H1 (cell line): ENCODE measurements at regions not wholly inside any gene's neighbourhood (a gene's known extent, or its start where the extent isn't known, plus 50 kb on each side); places are given as distances from the start of the nearest gene placed in this dataset.

Source experiments
- CTCF ChIA-PET: fragments of 300-600 bp; sonication (Branson Sonifier 250); formaldehyde crosslinking; loops from one replicate; lab custom pipeline; 2021; ENCODE audit not compliant: partially characterized antibody; lab: Charles Lee
- POLR2A ChIA-PET: fragments of 300-600 bp; sonication (Branson Sonifier 250); formaldehyde crosslinking; loops from one replicate; lab custom pipeline; 2021; ENCODE audit warnings: inconsistent platforms; ENCODE audit not compliant: partially characterized antibody; lab: Charles Lee
- DNase-seq, 2 experiments: peaks; one replicate each; pipeline versions ENCODE4 v3.0.0 to v3.0.0-alpha.2; 2010 to 2022; ENCODE audit warnings: low spot score in 2 of 2, low read depth in 1 of 2, mixed read lengths in 1 of 2
- FAIRE-seq: peaks from 2 replicates; lab custom pipeline; 2011; peaks lifted over from hg19 to GRCh38; lab: Jason Lieb, UNC
- H2AFZ ChIP-seq: 2 replicates; pipeline ENCODE4 v1.8.1; 2012; ENCODE audit warnings: low read length, inconsistent platforms
- H2AK5ac ChIP-seq: 2 replicates; pipeline ENCODE4 v1.6.1; 2013; ENCODE audit warnings: low read depth, low read length
- H2BK120ac ChIP-seq: replicated peaks from 2 replicates; pipeline ENCODE3; 2013; ENCODE audit warnings: low read depth, low read length, inconsistent platforms
- H2BK12ac ChIP-seq: 2 replicates; pipeline ENCODE4 v1.6.1; 2013; ENCODE audit warnings: low read depth, low read length
- H2BK15ac ChIP-seq: 2 replicates; pipeline ENCODE4 v1.6.1; 2013; ENCODE audit warnings: low read length
- H2BK20ac ChIP-seq: 2 replicates; pipeline ENCODE4 v1.6.1; 2013; ENCODE audit warnings: low read length
- H2BK5ac ChIP-seq: 2 replicates; pipeline ENCODE4 v1.6.1; 2013; ENCODE audit warnings: low read depth, low read length
- H3K14ac ChIP-seq: 2 replicates; pipeline ENCODE4 v1.6.1; 2013; ENCODE audit warnings: inconsistent platforms; ENCODE audit not compliant: insufficient read length
- H3K18ac ChIP-seq: 2 replicates; pipeline ENCODE4 v1.6.1; 2013; ENCODE audit warnings: low read length; ENCODE audit errors: extremely low read depth
- H3K23ac ChIP-seq: 2 replicates; pipeline ENCODE4 v1.6.1; 2013; ENCODE audit warnings: inconsistent platforms; ENCODE audit not compliant: insufficient read length
- H3K23me2 ChIP-seq: 2 replicates; pipeline ENCODE4 v1.6.1; 2013; ENCODE audit warnings: low read depth, low read length
- H3K27ac ChIP-seq: 2 replicates; pipeline ENCODE4 v1.6.1; 2011; ENCODE audit warnings: low read depth, low read length, inconsistent platforms
- H3K27me3 ChIP-seq, 4 experiments: replicated peaks in 1 of 4; 1 replicate in 1 of 4; 2 replicates in 3 of 4; pipeline versions ENCODE4 v1.6.1 to v1.8.1; 2011 to 2013; ENCODE audit warnings: low read length in 3 of 4, mild to moderate bottlenecking in 3 of 4, inconsistent platforms in 2 of 4, mixed read lengths in 2 of 4, moderate library complexity in 1 of 4; ENCODE audit not compliant: control insufficient read depth in 3 of 4, insufficient read depth in 3 of 4; ENCODE audit errors: extremely low read depth in 1 of 4
- H3K36me3 ChIP-seq, 4 experiments: 2 replicates each; pipeline versions ENCODE4 v1.6.1 to v1.8.1; 2011 to 2013; ENCODE audit warnings: mild to moderate bottlenecking in 4 of 4, low read length in 3 of 4, moderate library complexity in 2 of 4, control low read depth in 1 of 4, inconsistent platforms in 1 of 4; ENCODE audit not compliant: insufficient read depth in 4 of 4, control insufficient read depth in 2 of 4
- H3K4ac ChIP-seq: replicated peaks from 2 replicates; pipeline ENCODE3; 2013; ENCODE audit warnings: low read length, low read depth, mixed read lengths, inconsistent platforms; ENCODE audit not compliant: insufficient read length
- H3K4me1 ChIP-seq, 4 experiments: replicated peaks in 1 of 4; 1 replicate in 1 of 4; 2 replicates in 3 of 4; pipeline versions ENCODE4 v1.6.1 to v1.8.1; 2011 to 2013; ENCODE audit warnings: low read length in 3 of 4, inconsistent platforms in 2 of 4, mixed read lengths in 1 of 4; ENCODE audit not compliant: insufficient read depth in 4 of 4, control insufficient read depth in 3 of 4
- H3K4me2 ChIP-seq, 2 experiments: 2 replicates each; pipeline versions ENCODE4 v1.6.1 to v1.8.1; 2011 to 2013; ENCODE audit warnings: low read depth in 2 of 2, low read length in 2 of 2, control low read depth in 1 of 2, inconsistent platforms in 1 of 2, mild to moderate bottlenecking in 1 of 2; ENCODE audit not compliant: insufficient read depth in 1 of 2
- H3K4me3 ChIP-seq, 4 experiments: fragments of 200-600, 300-600 bp in 1 of 4; sonication (generic), shearing (Covaris generic), sonication (Bioruptor Twin) in 1 of 4; 2 replicates each; pipeline versions ENCODE4 v1.5.1 to v1.8.1; 2011 to 2016; ENCODE audit warnings: low read length in 4 of 4, low read depth in 3 of 4, control low read depth in 2 of 4, inconsistent platforms in 2 of 4, mild to moderate bottlenecking in 2 of 4, mixed read lengths in 1 of 4, moderate library complexity in 1 of 4; ENCODE audit not compliant: insufficient read depth in 2 of 4; ENCODE audit errors: extremely low read depth in 1 of 4
- H3K56ac ChIP-seq: replicated peaks from 2 replicates; pipeline ENCODE3; 2013; ENCODE audit warnings: low read depth, mild to moderate bottlenecking, mixed read lengths, low read length, inconsistent platforms; ENCODE audit not compliant: insufficient read length
- H3K79me1 ChIP-seq: 2 replicates; pipeline ENCODE4 v1.6.1; 2013; ENCODE audit warnings: low read depth, low read length, control low read depth
- H3K79me2 ChIP-seq, 2 experiments: 2 replicates each; pipeline versions ENCODE4 v1.6.1 to v1.8.1; 2012 to 2013; ENCODE audit warnings: low read length in 2 of 2, mild to moderate bottlenecking in 2 of 2, inconsistent platforms in 1 of 2; ENCODE audit not compliant: insufficient read depth in 2 of 2, control insufficient read depth in 1 of 2
- H3K9ac ChIP-seq, 4 experiments: replicated peaks in 1 of 4; 1 replicate in 1 of 4; 2 replicates in 3 of 4; pipeline versions ENCODE4 v1.6.1 to v1.8.1; 2011 to 2013; ENCODE audit warnings: low read depth in 3 of 4, low read length in 3 of 4, control low read depth in 2 of 4, mild to moderate bottlenecking in 2 of 4, moderate library complexity in 2 of 4, inconsistent platforms in 1 of 4; ENCODE audit errors: extremely low read depth in 1 of 4
- H3K9me3 ChIP-seq, 2 experiments: 2 replicates each; pipeline versions ENCODE4 v1.6.1 to v1.8.1; 2012 to 2013; ENCODE audit warnings: mild to moderate bottlenecking in 2 of 2, moderate library complexity in 2 of 2, control low read depth in 1 of 2, inconsistent platforms in 1 of 2, low read depth in 1 of 2, low read length in 1 of 2, mixed read lengths in 1 of 2; ENCODE audit not compliant: insufficient read depth in 2 of 2
- H4K20me1 ChIP-seq, 2 experiments: replicated peaks in 1 of 2; 2 replicates each; pipeline versions ENCODE3 to v1.8.1; 2011 to 2013; ENCODE audit warnings: inconsistent platforms in 2 of 2, low read length in 2 of 2, mild to moderate bottlenecking in 1 of 2; ENCODE audit not compliant: insufficient read depth in 2 of 2, control insufficient read depth in 1 of 2
- H4K5ac ChIP-seq: 2 replicates; pipeline ENCODE4 v1.6.1; 2013; ENCODE audit warnings: low read length, low read depth, mixed read lengths, inconsistent platforms; ENCODE audit not compliant: insufficient read length
- H4K8ac ChIP-seq: 2 replicates; pipeline ENCODE4 v1.8.0; 2013; ENCODE audit warnings: mild to moderate bottlenecking, moderate library complexity, low read length, inconsistent platforms; ENCODE audit not compliant: insufficient read depth; ENCODE audit errors: extremely low read depth
- H4K91ac ChIP-seq: replicated peaks from 2 replicates; pipeline ENCODE3; 2013; ENCODE audit warnings: low read length, mixed read lengths, inconsistent platforms; ENCODE audit not compliant: insufficient read length
- CBX8 ChIP-seq: fragments of 300-800, 300-1000 bp; sonication (generic); IDR thresholded peaks from 2 replicates; pipeline ENCODE4 v1.7.1; 2016; ENCODE audit warnings: low read depth, low read length, borderline replicate concordance
- CHD2 ChIP-seq: IDR thresholded peaks from 2 replicates; pipeline ENCODE4 v1.6.1; 2012; ENCODE audit warnings: low read length, improper control_type of control experiment
- EGR1 ChIP-seq: IDR thresholded peaks from 2 replicates; pipeline ENCODE4 v1.6.1; 2011; ENCODE audit warnings: low read depth, low read length, borderline replicate concordance
- FOSL1 ChIP-seq: IDR thresholded peaks from 2 replicates; pipeline ENCODE4 v1.6.1; 2011; ENCODE audit warnings: mild to moderate bottlenecking, low read depth, low read length, moderate library complexity; ENCODE audit not compliant: insufficient read depth
- KDM1A ChIP-seq: fragments of 200-600, 300-600 bp; sonication (generic); IDR thresholded peaks from 2 replicates; pipeline ENCODE4 v1.7.1; 2016; ENCODE audit warnings: mild to moderate bottlenecking, low read length, borderline replicate concordance
- MAFK ChIP-seq: IDR thresholded peaks from 2 replicates; pipeline ENCODE4 v1.6.1; 2012; ENCODE audit warnings: low read depth, mild to moderate bottlenecking, improper control_type of control experiment, low read length
- NANOG ChIP-seq: IDR thresholded peaks from 2 replicates; pipeline ENCODE4 v1.6.1; 2011; ENCODE audit warnings: low read length, low read depth, mild to moderate bottlenecking, inconsistent platforms; ENCODE audit not compliant: insufficient read depth, poor library complexity, severe bottlenecking
- POU5F1 ChIP-seq: IDR thresholded peaks from 2 replicates; pipeline ENCODE4 v1.6.1; 2011; ENCODE audit warnings: low read depth, mild to moderate bottlenecking, low read length, moderate library complexity
- RNF2 ChIP-seq: fragments of 200-900, 300-1000 bp; sonication (generic); IDR thresholded peaks from 2 replicates; pipeline ENCODE4 v1.7.1; 2016; ENCODE audit warnings: borderline replicate concordance, low read depth, mild to moderate bottlenecking, antibody characterized with exemption, low read length; ENCODE audit not compliant: poor library complexity, severe bottlenecking; ENCODE audit errors: missing control alignments
- SIRT6 ChIP-seq: IDR thresholded peaks from one replicate; pipeline ENCODE4 v1.7.1; 2012; ENCODE audit warnings: low read length, inconsistent platforms
- SP2 ChIP-seq: IDR thresholded peaks from 2 replicates; pipeline ENCODE4 v1.6.1; 2012; ENCODE audit warnings: mild to moderate bottlenecking, low read length, inconsistent platforms
- SRF ChIP-seq: IDR thresholded peaks from 2 replicates; pipeline ENCODE4 v1.6.1; 2011; ENCODE audit warnings: mild to moderate bottlenecking, low read depth, low read length, moderate library complexity
- YY1 ChIP-seq: IDR thresholded peaks from 2 replicates; pipeline ENCODE4 v1.6.1; 2011; ENCODE audit warnings: low read depth, mild to moderate bottlenecking, low read length
- WGBS, 2 experiments: shearing (Covaris generic) in 1 of 2; methylation state at CpG; one replicate each; pipeline versions ENCODE4 v1.1.6 to v1.1.7; 2013 to 2015; ENCODE audit warnings: low lambda C conversion rate in 2 of 2, mixed read lengths in 2 of 2, inconsistent platforms in 1 of 2, low coverage in 1 of 2, missing lambda C conversion rate in 1 of 2; ENCODE audit not compliant: insufficient replicate concordance in 2 of 2, insufficient coverage in 1 of 2, insufficient read length in 1 of 2; ENCODE audit errors: extremely low coverage in 1 of 2, missing lambda C conversion rate in 1 of 2; 5-methylcytosine and 5-hydroxymethylcytosine counted together
- TF ChIP-seq, protein P1 (sequence below): IDR thresholded peaks from 2 replicates; pipeline ENCODE4 v1.6.1; 2011; ENCODE audit warnings: low read length, improper control_type of control experiment

DNA sequence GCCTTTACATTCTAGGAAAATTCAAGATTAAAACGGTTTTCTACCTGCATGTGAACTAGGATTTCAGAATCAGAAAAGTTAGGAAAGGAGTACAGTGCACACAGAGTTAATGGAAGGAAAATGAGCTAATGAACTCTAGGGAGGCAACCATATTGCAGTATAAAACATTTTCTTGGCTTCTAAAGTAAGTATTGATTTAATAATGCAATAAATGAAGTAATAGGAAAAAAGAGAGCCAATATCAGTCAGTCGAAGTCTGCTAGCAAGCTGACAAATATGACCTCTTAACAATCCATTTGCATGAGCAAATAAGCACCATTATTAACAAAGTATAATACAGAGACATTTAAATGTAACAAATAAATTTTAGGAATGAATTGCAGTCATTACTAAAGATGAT is 80.2 kb upstream of the COL3A1 start:
- no peak overlapping the region for H3K4ac ChIP-seq
- H4K91ac ChIP-seq: no peak overlapping the region
- no peak overlapping the region for H3K4me2 ChIP-seq
- no peak overlapping the region for H3K27ac ChIP-seq
- no peaks in the 10 kb centered on the region for H3K23me2 ChIP-seq
- no peaks in the 10 kb centered on the region for H3K4me1 ChIP-seq
- H3K36me3 ChIP-seq: no peaks in the 10 kb centered on the region
- H2AFZ ChIP-seq: no peak overlapping the region
- H4K5ac ChIP-seq: no peak overlapping the region
- POLR2A ChIA-PET: no interaction called here
- peaks cover 0 to 3% of the 10 kb centered on the region in 2 experiments; a peak in 2 of 4 replicates for H3K9me3 ChIP-seq
- no peak overlapping the region for H2BK12ac ChIP-seq
- no peak overlapping the region for H3K14ac ChIP-seq
- DNase-seq (no peak), FAIRE-seq (no peak)
- no peak overlapping the region for H3K9ac ChIP-seq
- no peaks in the 10 kb centered on the region for H3K79me2 ChIP-seq
- no peak overlapping the region for H3K23ac ChIP-seq
- H2AK5ac ChIP-seq: no peak overlapping the region
- no peaks in the 10 kb centered on the region for H3K27me3 ChIP-seq
- CTCF ChIA-PET: no interaction called here
- H3K56ac ChIP-seq: no peak overlapping the region
- H2BK5ac ChIP-seq: no peak overlapping the region
- H4K20me1 ChIP-seq: no peaks in the 10 kb centered on the region
- H3K4me3 ChIP-seq: no peak overlapping the region
- H2BK120ac ChIP-seq: no peak overlapping the region
- H3K79me1 ChIP-seq: no peaks in the 10 kb centered on the region
- H4K8ac ChIP-seq: no peak overlapping the region
- H2BK20ac ChIP-seq: no peak overlapping the region
- H3K18ac ChIP-seq: no peak overlapping the region
- WGBS, 2 experiments: 38% methylated on average over 2 of the region's 2 CpGs; no CpG with 5 or more reads in 1 of the 2 experiments
- H2BK15ac ChIP-seq: no peak overlapping the region
- TF ChIP-seq FOSL1 (no peak), CHD2 (no peak), CBX8 (no peak), SRF (no peak), KDM1A (no peak), NANOG (no peak), RNF2 (no peak), MAFK (no peak), POU5F1 (no peak), YY1 (no peak), SP2 (no peak), SIRT6 (no peak), EGR1 (no peak)
- TF ChIP-seq, protein P1, sequence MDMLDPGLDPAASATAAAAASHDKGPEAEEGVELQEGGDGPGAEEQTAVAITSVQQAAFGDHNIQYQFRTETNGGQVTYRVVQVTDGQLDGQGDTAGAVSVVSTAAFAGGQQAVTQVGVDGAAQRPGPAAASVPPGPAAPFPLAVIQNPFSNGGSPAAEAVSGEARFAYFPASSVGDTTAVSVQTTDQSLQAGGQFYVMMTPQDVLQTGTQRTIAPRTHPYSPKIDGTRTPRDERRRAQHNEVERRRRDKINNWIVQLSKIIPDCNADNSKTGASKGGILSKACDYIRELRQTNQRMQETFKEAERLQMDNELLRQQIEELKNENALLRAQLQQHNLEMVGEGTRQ: no peak
